Nephron progenitor cell (in vitro differentiated cells): ENCODE measurements at regions not wholly inside any gene's neighbourhood (a gene's known extent, or its start where the extent isn't known, plus 50 kb on each side); places are given as distances from the start of the nearest gene placed in this dataset.

ENCODE experiments used
- DNase-seq: peaks from one replicate; pipeline ENCODE4 v3.0.0; 2021
- H3K27ac Mint-ChIP-seq: 2 replicates; pipeline ENCODE4 v1.8.0; 2021; ENCODE audit warnings: mild to moderate bottlenecking, moderate library complexity, mixed read lengths
- H3K27me3 Mint-ChIP-seq: 2 replicates; pipeline ENCODE4 v1.8.0; 2021; ENCODE audit warnings: mild to moderate bottlenecking, low read depth, mixed read lengths; ENCODE audit not compliant: poor library complexity
- H3K36me3 Mint-ChIP-seq: 2 replicates; pipeline ENCODE4 v1.8.0; 2021; ENCODE audit warnings: low read depth, mixed read lengths
- H3K4me1 Mint-ChIP-seq: 2 replicates; pipeline ENCODE4 v1.8.0; 2021; ENCODE audit warnings: mixed read lengths
- H3K4me3 Mint-ChIP-seq: 2 replicates; pipeline ENCODE4 v1.8.0; 2021; ENCODE audit warnings: mild to moderate bottlenecking, moderate library complexity, mixed read lengths
- H3K9me3 Mint-ChIP-seq: 2 replicates; pipeline ENCODE4 v1.8.0; 2021; ENCODE audit warnings: mild to moderate bottlenecking, moderate library complexity, mixed read lengths
- CTCF ChIP-seq: fragments of 200-600 bp; sonication (generic); IDR thresholded peaks from 2 replicates; pipeline ENCODE4 v1.5.0; 2021; ENCODE audit warnings: antibody characterized with exemption

GRCh38 chr9:79812099-79812498 is 240.3 kb downstream of the TLE4 start:
- H3K36me3 Mint-ChIP-seq, result no peaks in the 10 kb centered on the region
- H3K4me3 Mint-ChIP-seq, result no peak overlapping the region
- H3K27ac Mint-ChIP-seq, result peak overlapping the region; percentile 0
- H3K4me1 Mint-ChIP-seq, result peaks cover 28% of the 10 kb centered on the region
- DNase-seq, result no peak
- no peak for TF ChIP-seq CTCF
- peaks cover 2% of the 10 kb centered on the region for H3K27me3 Mint-ChIP-seq
- H3K9me3 Mint-ChIP-seq, result no peaks in the 10 kb centered on the region

GRCh38 chr9:79809931-79810330 is 238.2 kb downstream of the TLE4 start:
- Mint-ChIP-seq H3K4me1 (peaks cover 14% of the 10 kb centered on the region), H3K36me3 (no peaks in the 10 kb centered on the region)
- DNase-seq, result no peak

GRCh38 chr9:79809316-79809876 is 237.6 kb downstream of the TLE4 start:
- TF ChIP-seq CTCF, result no peak
- Mint-ChIP-seq H3K27ac (no peak overlapping the region), H3K36me3 (no peaks in the 10 kb centered on the region), H3K9me3 (no peaks in the 10 kb centered on the region), H3K27me3 (peaks cover 2% of the 10 kb centered on the region), H3K4me3 (no peak overlapping the region), H3K4me1 (peaks cover 14% of the 10 kb centered on the region)
- DNase-seq, result no peak

More at GRCh38 chr9:79809931-79810330, 238.2 kb downstream of the TLE4 start:
- Mint-ChIP-seq H3K9me3 (no peaks in the 10 kb centered on the region), H3K27ac (no peak overlapping the region), H3K4me3 (no peak overlapping the region), H3K27me3 (peaks cover 2% of the 10 kb centered on the region)
- no peak for TF ChIP-seq CTCF

- TF ChIP-seq CTCF, result no peak
- no peak overlapping the region for H3K4me3 Mint-ChIP-seq
- DNase-seq, result no peak
- H3K36me3 Mint-ChIP-seq, result no peaks in the 10 kb centered on the region
- H3K27me3 Mint-ChIP-seq, result peaks cover under 1% of the 10 kb centered on the region
- H3K27ac Mint-ChIP-seq, result no peak overlapping the region
- H3K9me3 Mint-ChIP-seq, result no peaks in the 10 kb centered on the region
- peaks cover 9% of the 10 kb centered on the region for H3K4me1 Mint-ChIP-seq
Observed at GRCh38 chr9:79807971-79808370, 236.2 kb downstream of the TLE4 start.

GRCh38 chr9:79806086-79806485 is 234.3 kb downstream of the TLE4 start:
- no peaks in the 10 kb centered on the region for H3K36me3 Mint-ChIP-seq
- no peak overlapping the region for H3K4me3 Mint-ChIP-seq
- no peak for DNase-seq
- no peak for TF ChIP-seq CTCF
- H3K27me3 Mint-ChIP-seq, result no peaks in the 10 kb centered on the region
- H3K4me1 Mint-ChIP-seq, result no peaks in the 10 kb centered on the region
- no peak overlapping the region for H3K27ac Mint-ChIP-seq
- no peaks in the 10 kb centered on the region for H3K9me3 Mint-ChIP-seq

GRCh38 chr9:79801459-79801858 is 229.7 kb downstream of the TLE4 start:
- Mint-ChIP-seq H3K4me1 (peaks cover 8% of the 10 kb centered on the region), H3K27me3 (no peaks in the 10 kb centered on the region), H3K27ac (no peak overlapping the region), H3K36me3 (no peaks in the 10 kb centered on the region), H3K4me3 (no peak overlapping the region), H3K9me3 (no peaks in the 10 kb centered on the region)
- DNase-seq, result no peak
- TF ChIP-seq CTCF, result no peak
